IPS-20b (cell line): ENCODE measurements at regions not wholly inside any gene's neighbourhood (a gene's known extent, or its start where the extent isn't known, plus 50 kb on each side); places are given as distances from the start of the nearest gene placed in this dataset.
"Not testable (repeated sequence)": the region's sequence is repeated elsewhere in the genome, so short reads cannot be mapped to it uniquely, and the experiment has no call there.

Experiments used
- H3K27ac ChIP-seq: one replicate; pipeline ENCODE4 v1.5.1; 2013; ENCODE audit warnings: low read length
- H3K27me3 ChIP-seq: 2 replicates; pipeline ENCODE4 v1.6.1; 2013; ENCODE audit warnings: mild to moderate bottlenecking, low read length, inconsistent platforms; ENCODE audit not compliant: insufficient read depth
- H3K36me3 ChIP-seq: 2 replicates; pipeline ENCODE4 v1.6.1; 2013; ENCODE audit warnings: low read depth, mild to moderate bottlenecking, inconsistent platforms, low read length, moderate library complexity; ENCODE audit not compliant: insufficient read depth
- H3K4me1 ChIP-seq: 2 replicates; pipeline ENCODE4 v1.6.1; 2013; ENCODE audit warnings: mild to moderate bottlenecking, control low read depth, inconsistent platforms, low read length, moderate library complexity; ENCODE audit not compliant: insufficient read depth
- H3K4me3 ChIP-seq: 2 replicates; pipeline ENCODE4 v1.5.1; 2013; ENCODE audit warnings: mild to moderate bottlenecking, low read length, inconsistent platforms
- H3K9ac ChIP-seq: 2 replicates; pipeline ENCODE4 v1.6.1; 2013; ENCODE audit warnings: low read depth, mild to moderate bottlenecking, inconsistent platforms, low read length, moderate library complexity
- H3K9me3 ChIP-seq: 2 replicates; pipeline ENCODE4 v1.6.1; 2013; ENCODE audit warnings: mild to moderate bottlenecking, low read depth, low read length, inconsistent platforms; ENCODE audit not compliant: insufficient read depth

DNA sequence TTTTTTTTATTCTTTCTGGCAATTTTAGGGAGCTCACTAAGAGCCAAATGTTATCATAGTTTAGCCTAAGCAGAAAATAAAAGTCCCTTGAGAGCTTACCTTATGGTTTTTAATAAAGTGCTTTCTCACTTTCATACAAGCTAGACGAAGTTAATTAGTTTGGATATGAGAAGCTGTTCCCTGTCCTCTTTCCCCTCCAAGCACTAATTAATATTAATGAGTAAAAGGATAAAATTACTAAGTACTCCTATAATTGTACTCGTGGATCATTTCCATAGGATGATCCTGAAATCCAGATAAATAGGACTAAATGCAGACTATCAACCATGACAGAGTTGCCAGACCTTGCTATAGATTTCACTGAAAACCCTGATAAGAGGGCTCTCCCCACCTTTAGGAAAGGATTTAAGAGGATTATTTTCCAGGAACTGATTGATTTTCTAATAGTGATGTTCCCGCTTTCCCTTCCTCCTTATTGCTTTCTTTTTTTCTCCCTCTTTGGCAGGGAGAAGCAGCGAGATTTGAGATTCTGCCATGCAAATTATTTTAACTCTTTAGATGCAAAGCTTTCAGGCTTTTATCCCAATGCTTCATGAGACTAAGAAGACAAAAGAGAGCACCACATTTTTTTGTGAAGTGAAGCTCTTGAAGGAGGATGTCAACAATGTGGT lies 58.3 kb upstream of the HECW1 start:
- H3K27ac ChIP-seq = no peak overlapping the region
- H3K4me1 ChIP-seq = peaks cover 15% of the 10 kb centered on the region
- H3K36me3 ChIP-seq = no peaks in the 10 kb centered on the region
- H3K9me3 ChIP-seq = peaks cover 5% of the 10 kb centered on the region; the same call in 1 of the 2 replicates
- H3K9ac ChIP-seq = peak overlapping the region; percentile 11; the same call in 1 of the 2 replicates
- H3K4me3 ChIP-seq = no peak overlapping the region
- H3K27me3 ChIP-seq = no peaks in the 10 kb centered on the region

- peaks cover 5% of the 10 kb centered on the region; the same call in 1 of the 2 replicates for H3K9me3 ChIP-seq
- H3K27me3 ChIP-seq = no peaks in the 10 kb centered on the region
- H3K36me3 ChIP-seq = no peaks in the 10 kb centered on the region
- no peak overlapping the region for H3K9ac ChIP-seq
- peaks cover 15% of the 10 kb centered on the region for H3K4me1 ChIP-seq
- no peak overlapping the region for H3K27ac ChIP-seq
- no peak overlapping the region for H3K4me3 ChIP-seq
Observed at GRCh38 chr7:43057141-43057540, 55.3 kb upstream of the HECW1 start.

DNA sequence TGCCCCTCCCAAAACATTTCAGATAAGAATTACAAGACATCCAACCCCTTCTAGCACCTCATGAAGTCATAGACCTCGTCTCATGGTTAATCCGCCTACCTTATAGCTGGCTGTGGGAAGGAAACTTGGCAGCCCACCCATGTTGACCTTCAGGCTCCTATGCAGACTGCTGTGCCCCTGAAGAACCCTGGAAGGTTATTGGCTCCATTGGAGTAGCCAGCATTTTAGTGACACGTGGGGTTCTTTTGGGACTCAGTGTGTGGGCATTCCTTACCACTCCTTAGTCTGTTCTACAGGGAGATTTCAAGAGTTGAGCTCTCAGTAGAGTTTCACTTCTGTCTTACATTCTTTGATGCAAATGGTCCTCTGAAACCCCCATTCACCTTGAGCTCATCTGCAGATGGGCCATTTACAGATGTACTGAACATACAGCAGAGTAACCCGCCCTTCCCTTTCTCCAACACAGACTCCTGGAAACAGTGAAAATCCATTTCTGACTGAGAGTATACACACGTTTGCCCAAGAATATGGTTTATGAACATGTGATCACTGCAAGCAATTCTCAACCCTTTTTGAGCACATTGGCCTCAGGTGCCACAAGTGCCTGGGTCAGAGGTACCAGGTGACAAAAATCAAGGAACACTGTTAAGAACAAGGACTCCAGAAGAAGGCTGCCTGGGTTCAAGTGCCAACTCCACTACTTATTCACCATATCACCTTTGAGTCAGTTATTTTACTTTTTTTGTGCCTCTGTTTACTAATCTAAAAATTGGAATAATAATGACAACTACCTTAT lies 54.0 kb upstream of the HECW1 start:
- Histone ChIP-seq H3K27ac (no peak overlapping the region), H3K36me3 (no peaks in the 10 kb centered on the region), H3K27me3 (no peaks in the 10 kb centered on the region), H3K4me3 (no peak overlapping the region; the same call in 1 of the 2 replicates), H3K4me1 (peaks cover 15% of the 10 kb centered on the region), H3K9me3 (peaks cover 5% of the 10 kb centered on the region; the same call in 1 of the 2 replicates), H3K9ac (no peak overlapping the region)

DNA sequence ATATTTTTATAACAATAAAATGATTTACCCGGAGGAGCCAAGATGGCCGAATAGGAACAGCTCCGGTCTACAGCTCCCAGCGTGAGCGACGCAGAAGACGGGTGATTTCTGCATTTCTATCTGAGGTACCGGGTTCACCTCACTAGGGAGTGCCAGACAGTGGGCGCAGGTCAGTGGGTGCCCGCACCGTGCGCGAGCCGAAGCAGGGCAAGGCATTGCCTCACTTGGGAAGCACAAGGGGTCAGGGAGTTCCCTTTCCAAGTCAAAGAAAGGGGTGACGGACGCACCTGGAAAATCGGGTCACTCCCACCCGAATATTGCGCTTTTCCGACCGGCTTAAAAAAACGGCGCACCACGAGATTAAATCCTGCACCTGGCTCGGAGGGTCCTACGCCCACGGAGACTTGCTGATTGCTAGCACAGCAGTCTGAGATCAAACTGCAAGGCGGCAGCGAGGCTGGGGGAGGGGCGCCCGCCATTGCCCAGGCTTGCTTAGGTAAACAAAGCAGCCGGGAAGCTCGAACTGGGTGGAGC lies 53.3 kb upstream of the HECW1 start:
- H3K9ac ChIP-seq, H3K4me3 ChIP-seq, H3K9me3 ChIP-seq: not testable (repeated sequence)

More for the DNA sequence above, 53.3 kb upstream of the HECW1 start:
- not testable (repeated sequence) for H3K27me3 ChIP-seq, H3K27ac ChIP-seq, H3K36me3 ChIP-seq
- peaks cover 11% of the 10 kb centered on the region; the same call in 1 of the 2 replicates for H3K4me1 ChIP-seq
